Body of pancreas (tissue), 4 donors: ENCODE measurements at regions not wholly inside any gene's neighbourhood (a gene's known extent, or its start where the extent isn't known, plus 50 kb on each side); places are given as distances from the start of the nearest gene placed in this dataset.
"Not testable (repeated sequence)": the region's sequence is repeated elsewhere in the genome, so short reads cannot be mapped to it uniquely, and the experiment has no call there.

Experiments used
- ATAC-seq: fragments of 150-250 bp; one replicate; pipeline ENCODE4 v1.9.1; 2016
- DNase-seq, 4 donors: peaks; one replicate each; pipeline ENCODE4 v3.0.0-alpha.2; 2019
- H3K27ac ChIP-seq, 4 donors: fragments of 200-600 bp; sonication (generic); 1 replicate in 3 of 4; 2 replicates in 1 of 4; pipeline versions ENCODE4 v1.5.1 to v1.6.1; 2016 to 2019; ENCODE audit warnings: mild to moderate bottlenecking in 1 of 4, mixed read lengths in 1 of 4, moderate library complexity in 1 of 4
- H3K27me3 ChIP-seq, 2 donors: fragments of 200-600 bp; sonication (generic); one replicate each; pipeline ENCODE4 v1.6.0; 2016; ENCODE audit warnings: mild to moderate bottlenecking in 1 of 2
- H3K36me3 ChIP-seq, 2 donors: fragments of 200-600 bp; sonication (generic); replicated peaks in 1 of 2; 2 replicates each; pipeline ENCODE4 v1.5.1; 2016; ENCODE audit warnings: low read depth in 2 of 2; ENCODE audit not compliant: insufficient read depth in 1 of 2
- H3K4me1 ChIP-seq: fragments of 200-600 bp; sonication (generic); one replicate; pipeline ENCODE4 v1.6.0; 2016
- H3K4me3 ChIP-seq, 2 donors: fragments of 200-600 bp; sonication (generic); 1 replicate in 1 of 2; 2 replicates in 1 of 2; pipeline ENCODE4 v1.5.1; 2016 to 2019
- H3K9me3 ChIP-seq, 3 donors: fragments of 200-600 bp; sonication (generic); 1 replicate in 2 of 3; 2 replicates in 1 of 3; pipeline ENCODE4 v1.5.1; 2016
- POLR2A ChIP-seq, 3 donors: fragments of 450-650 bp; IDR thresholded peaks; one replicate each; pipeline ENCODE4 v1.6.1; 2016; ENCODE audit warnings: antibody characterized with exemption in 3 of 3, mild to moderate bottlenecking in 2 of 3
- WGBS, 2 donors: methylation state at CpG; one replicate each; pipeline ENCODE4 v1.1.5; 2017; 5-methylcytosine and 5-hydroxymethylcytosine counted together
- intact Hi-C: fragments of 100-400 bp; cut with DNase I; formaldehyde crosslinking; loops from one replicate; pipeline ENCODE4 v1.15.1; 2023
- TF ChIP-seq, protein P1 (sequence below), 7 experiments: fragments of 450-650 bp in 4 of 7; fragments of 200-600 bp in 3 of 7; sonication (generic) in 3 of 7; IDR thresholded peaks; one replicate each; pipeline ENCODE4 v1.5.1; 2016 to 2019; ENCODE audit warnings: antibody characterized with exemption in 7 of 7

GRCh38 chr6:10343320-10343719 is 71.6 kb downstream of the TFAP2A start:
- Histone ChIP-seq H3K27me3 (no peaks in the 10 kb centered on the region), H3K36me3 (no peaks in the 10 kb centered on the region), H3K4me3 (no peak overlapping the region), H3K27ac (no peak overlapping the region), H3K4me1 (no peaks in the 10 kb centered on the region), H3K9me3 (no peaks in the 10 kb centered on the region)
- intact Hi-C loops = no loop called here
- WGBS, 2 donors = 34 to 45% methylated on average over 4 of the region's 4 CpGs
- DNase-seq (no peak), ATAC-seq (no peak)
- TF ChIP-seq, protein P1, sequence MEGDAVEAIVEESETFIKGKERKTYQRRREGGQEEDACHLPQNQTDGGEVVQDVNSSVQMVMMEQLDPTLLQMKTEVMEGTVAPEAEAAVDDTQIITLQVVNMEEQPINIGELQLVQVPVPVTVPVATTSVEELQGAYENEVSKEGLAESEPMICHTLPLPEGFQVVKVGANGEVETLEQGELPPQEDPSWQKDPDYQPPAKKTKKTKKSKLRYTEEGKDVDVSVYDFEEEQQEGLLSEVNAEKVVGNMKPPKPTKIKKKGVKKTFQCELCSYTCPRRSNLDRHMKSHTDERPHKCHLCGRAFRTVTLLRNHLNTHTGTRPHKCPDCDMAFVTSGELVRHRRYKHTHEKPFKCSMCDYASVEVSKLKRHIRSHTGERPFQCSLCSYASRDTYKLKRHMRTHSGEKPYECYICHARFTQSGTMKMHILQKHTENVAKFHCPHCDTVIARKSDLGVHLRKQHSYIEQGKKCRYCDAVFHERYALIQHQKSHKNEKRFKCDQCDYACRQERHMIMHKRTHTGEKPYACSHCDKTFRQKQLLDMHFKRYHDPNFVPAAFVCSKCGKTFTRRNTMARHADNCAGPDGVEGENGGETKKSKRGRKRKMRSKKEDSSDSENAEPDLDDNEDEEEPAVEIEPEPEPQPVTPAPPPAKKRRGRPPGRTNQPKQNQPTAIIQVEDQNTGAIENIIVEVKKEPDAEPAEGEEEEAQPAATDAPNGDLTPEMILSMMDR (IDR thresholded peaks at IDR 0.05) = no peak
- no peak for TF ChIP-seq POLR2A (IDR thresholded peaks at IDR 0.05)

- no peaks in the 10 kb centered on the region for H3K27me3 ChIP-seq
- 40 to 44% methylated on average over 4 of the region's 4 CpGs for WGBS, 2 donors
- ATAC-seq (no peak), DNase-seq (no peak)
- no peaks in the 10 kb centered on the region for H3K36me3 ChIP-seq
- TF ChIP-seq, protein P1 (IDR thresholded peaks at IDR 0.05) = no peak
- no peak for TF ChIP-seq POLR2A (IDR thresholded peaks at IDR 0.05)
- H3K4me3 ChIP-seq = no peak overlapping the region
- intact Hi-C loops = no loop called here
- H3K9me3 ChIP-seq = no peaks in the 10 kb centered on the region
- H3K27ac ChIP-seq = no peak overlapping the region
- no peaks in the 10 kb centered on the region for H3K4me1 ChIP-seq
Measured at GRCh38 chr6:10341605-10342004, 73.3 kb downstream of the TFAP2A start.

- DNase-seq (no peak), ATAC-seq (no peak)
- H3K4me1 ChIP-seq = no peaks in the 10 kb centered on the region
- no peak overlapping the region for H3K4me3 ChIP-seq
- intact Hi-C loops = no loop called here
- WGBS, 2 donors = 80 to 81% methylated on average over 16 of the region's 16 CpGs
- H3K27me3 ChIP-seq = no peaks in the 10 kb centered on the region
- no peaks in the 10 kb centered on the region for H3K36me3 ChIP-seq
- no peaks in the 10 kb centered on the region for H3K9me3 ChIP-seq
- TF ChIP-seq POLR2A (IDR thresholded peaks at IDR 0.05) = no peak
- TF ChIP-seq, protein P1 (IDR thresholded peaks at IDR 0.05) = no peak
- no peak overlapping the region for H3K27ac ChIP-seq
Measured at GRCh38 chr6:10338151-10338550, 76.7 kb downstream of the TFAP2A start.

GRCh38 chr6:10337376-10337775 is 77.5 kb downstream of the TFAP2A start:
- H3K27ac ChIP-seq, H3K4me3 ChIP-seq, H3K4me1 ChIP-seq, H3K27me3 ChIP-seq, H3K9me3 ChIP-seq, ATAC-seq, intact Hi-C loops, DNase-seq, H3K36me3 ChIP-seq: not testable (repeated sequence)
- 79 to 80% methylated on average over 2 to 20 of the region's 27 CpGs for WGBS, 2 donors

- Histone ChIP-seq H3K9me3 (no peaks in the 10 kb centered on the region), H3K4me1 (no peaks in the 10 kb centered on the region), H3K27ac (no peak overlapping the region), H3K27me3 (no peaks in the 10 kb centered on the region), H3K4me3 (no peak overlapping the region), H3K36me3 (no peaks in the 10 kb centered on the region)
- DNase-seq (no peak), ATAC-seq (no peak)
- intact Hi-C loops = no loop called here
- WGBS, 2 donors = 68 to 78% methylated on average over 4 of the region's 4 CpGs
- TF ChIP-seq POLR2A (IDR thresholded peaks at IDR 0.05) = no peak
- TF ChIP-seq, protein P1 (IDR thresholded peaks at IDR 0.05) = no peak
Measured at GRCh38 chr6:10332111-10332510, 82.8 kb downstream of the TFAP2A start.
